GM19240 (cell line): ENCODE measurements at regions not wholly inside any gene's neighbourhood (a gene's known extent, or its start where the extent isn't known, plus 50 kb on each side); places are given as distances from the start of the nearest gene placed in this dataset.
"Not testable (repeated sequence)": the region's sequence is repeated elsewhere in the genome, so short reads cannot be mapped to it uniquely, and the experiment has no call there.

Experiments
- DNase-seq: peaks from one replicate; pipeline ENCODE4 v3.0.0; 2011; ENCODE audit warnings: low spot score; ENCODE audit not compliant: insufficient read length

- no peak for DNase-seq
Observed at GRCh38 chr1:217138799-217139466, 415.7 kb upstream of the ESRRG start.

- no peak for DNase-seq
Observed at GRCh38 chr1:217138173-217138765, 415.0 kb upstream of the ESRRG start.

- DNase-seq = no peak
Observed at GRCh38 chr1:217137210-217137881, 414.1 kb upstream of the ESRRG start.

GRCh38 chr1:217136895-217137205, 413.6 kb upstream of the ESRRG start:
- DNase-seq = no peak

GRCh38 chr1:217135987-217136894, 413.0 kb upstream of the ESRRG start:
- DNase-seq = no peak

- no peak for DNase-seq
Observed at GRCh38 chr1:217135569-217135915, 412.3 kb upstream of the ESRRG start.

- DNase-seq = no peak
Observed at GRCh38 chr1:217134857-217135568, 411.8 kb upstream of the ESRRG start.

GRCh38 chr1:217133958-217134856, 411.0 kb upstream of the ESRRG start:
- DNase-seq = no peak

GRCh38 chr1:217133092-217133491, 409.9 kb upstream of the ESRRG start:
- no peak for DNase-seq

- not testable (repeated sequence) for DNase-seq
Observed at GRCh38 chr1:217123340-217123739, 400.1 kb upstream of the ESRRG start.

GRCh38 chr1:217117973-217118465, 394.8 kb upstream of the ESRRG start:
- no peak for DNase-seq

GRCh38 chr1:217115404-217116380, 392.5 kb upstream of the ESRRG start:
- DNase-seq = no peak

- no peak for DNase-seq
Observed at GRCh38 chr1:217109928-217110327, 386.7 kb upstream of the ESRRG start.

- no peak for DNase-seq
Observed at GRCh38 chr1:217106231-217106901, 383.1 kb upstream of the ESRRG start.

GRCh38 chr1:217105437-217105836, 382.2 kb upstream of the ESRRG start:
- DNase-seq = no peak

- DNase-seq = no peak
Observed at GRCh38 chr1:217097819-217098218, 374.6 kb upstream of the ESRRG start.

- DNase-seq = no peak
Observed at GRCh38 chr1:217096200-217096599, 373.0 kb upstream of the ESRRG start.

- DNase-seq = no peak
Observed at GRCh38 chr1:217095050-217095622, 371.9 kb upstream of the ESRRG start.
